LNCaP clone FGC (cell line): ENCODE measurements at regions not wholly inside any gene's neighbourhood (a gene's known extent, or its start where the extent isn't known, plus 50 kb on each side); places are given as distances from the start of the nearest gene placed in this dataset.

Experiments used
- DNase-seq: peaks from one replicate; pipeline ENCODE4 v3.0.0-alpha.2; 2011; ENCODE audit warnings: low read depth
- H3K4me3 ChIP-seq: 2 replicates; pipeline ENCODE4 v1.5.1; 2011; ENCODE audit warnings: mild to moderate bottlenecking, low read depth, low read length, control low read depth
- TF ChIP-seq, protein P1 (sequence below): IDR thresholded peaks from 2 replicates; pipeline ENCODE4 v1.5.1; 2012; ENCODE audit warnings: mild to moderate bottlenecking; ENCODE audit not compliant: control insufficient read depth, insufficient read depth; ENCODE audit errors: extremely low read depth

DNA sequence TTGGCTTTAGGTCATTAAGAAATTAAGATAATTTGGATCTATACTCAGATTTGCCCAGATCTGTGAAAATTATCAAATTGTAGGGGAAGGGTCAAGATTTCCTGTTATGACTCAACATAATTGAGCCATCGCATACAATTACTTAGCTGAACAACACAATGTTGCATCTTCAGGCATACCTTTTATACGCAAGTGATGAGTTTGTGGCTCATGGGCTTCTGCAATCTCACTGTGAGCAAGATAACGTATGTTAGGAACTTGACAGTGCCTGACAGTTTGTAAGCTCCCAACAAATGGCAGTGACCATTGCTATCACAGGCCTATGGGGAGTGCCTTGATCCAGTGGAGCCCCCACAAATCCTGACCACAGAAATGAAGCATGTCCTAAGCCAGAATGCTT, 199.7 kb downstream of the BCAT1 start:
- TF ChIP-seq, protein P1, sequence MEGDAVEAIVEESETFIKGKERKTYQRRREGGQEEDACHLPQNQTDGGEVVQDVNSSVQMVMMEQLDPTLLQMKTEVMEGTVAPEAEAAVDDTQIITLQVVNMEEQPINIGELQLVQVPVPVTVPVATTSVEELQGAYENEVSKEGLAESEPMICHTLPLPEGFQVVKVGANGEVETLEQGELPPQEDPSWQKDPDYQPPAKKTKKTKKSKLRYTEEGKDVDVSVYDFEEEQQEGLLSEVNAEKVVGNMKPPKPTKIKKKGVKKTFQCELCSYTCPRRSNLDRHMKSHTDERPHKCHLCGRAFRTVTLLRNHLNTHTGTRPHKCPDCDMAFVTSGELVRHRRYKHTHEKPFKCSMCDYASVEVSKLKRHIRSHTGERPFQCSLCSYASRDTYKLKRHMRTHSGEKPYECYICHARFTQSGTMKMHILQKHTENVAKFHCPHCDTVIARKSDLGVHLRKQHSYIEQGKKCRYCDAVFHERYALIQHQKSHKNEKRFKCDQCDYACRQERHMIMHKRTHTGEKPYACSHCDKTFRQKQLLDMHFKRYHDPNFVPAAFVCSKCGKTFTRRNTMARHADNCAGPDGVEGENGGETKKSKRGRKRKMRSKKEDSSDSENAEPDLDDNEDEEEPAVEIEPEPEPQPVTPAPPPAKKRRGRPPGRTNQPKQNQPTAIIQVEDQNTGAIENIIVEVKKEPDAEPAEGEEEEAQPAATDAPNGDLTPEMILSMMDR: no peak
- H3K4me3 ChIP-seq: no peak overlapping the region
- DNase-seq: no peak

DNA sequence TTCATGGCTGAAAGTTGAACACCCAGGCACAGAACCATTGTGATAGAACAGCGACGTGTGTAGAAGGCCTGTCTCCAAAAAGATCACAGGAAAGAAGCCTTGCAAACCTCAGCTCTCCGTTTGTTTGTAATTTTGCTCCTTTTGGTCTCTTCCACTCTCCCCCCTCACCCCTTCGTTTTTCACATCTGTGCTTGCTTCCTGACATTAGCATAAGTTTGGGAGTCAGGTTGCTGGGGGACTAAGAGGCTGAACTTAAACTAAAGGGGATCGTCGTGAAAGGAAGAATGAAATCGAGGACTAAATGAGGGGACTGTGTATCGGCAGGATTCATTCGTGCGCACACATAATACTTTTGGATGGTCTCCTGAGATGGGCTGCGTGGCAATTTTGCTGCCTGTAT, 200.6 kb downstream of the BCAT1 start:
- H3K4me3 ChIP-seq: no peak overlapping the region
- TF ChIP-seq, protein P1: no peak
- no peak for DNase-seq

DNA sequence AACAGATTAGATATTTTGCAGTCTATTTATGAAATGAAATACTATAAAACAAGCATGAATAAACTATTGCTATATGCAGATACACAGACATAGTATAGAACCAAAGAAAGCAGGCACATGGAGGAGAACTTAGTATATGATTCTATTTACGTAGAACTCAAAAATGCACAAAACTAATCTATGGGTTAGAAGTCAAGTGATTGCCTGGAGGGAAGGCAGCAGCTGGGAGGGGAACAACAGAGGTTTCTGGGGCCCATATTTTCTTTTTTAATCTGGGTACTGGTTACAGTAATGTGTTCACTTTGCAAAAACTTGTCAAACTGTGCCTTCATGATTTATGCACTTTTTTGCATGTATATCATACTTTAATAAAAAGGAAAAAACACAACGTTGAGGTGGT, 202.0 kb downstream of the BCAT1 start:
- no peak for DNase-seq
- no peak overlapping the region for H3K4me3 ChIP-seq
- TF ChIP-seq, protein P1: no peak

DNA sequence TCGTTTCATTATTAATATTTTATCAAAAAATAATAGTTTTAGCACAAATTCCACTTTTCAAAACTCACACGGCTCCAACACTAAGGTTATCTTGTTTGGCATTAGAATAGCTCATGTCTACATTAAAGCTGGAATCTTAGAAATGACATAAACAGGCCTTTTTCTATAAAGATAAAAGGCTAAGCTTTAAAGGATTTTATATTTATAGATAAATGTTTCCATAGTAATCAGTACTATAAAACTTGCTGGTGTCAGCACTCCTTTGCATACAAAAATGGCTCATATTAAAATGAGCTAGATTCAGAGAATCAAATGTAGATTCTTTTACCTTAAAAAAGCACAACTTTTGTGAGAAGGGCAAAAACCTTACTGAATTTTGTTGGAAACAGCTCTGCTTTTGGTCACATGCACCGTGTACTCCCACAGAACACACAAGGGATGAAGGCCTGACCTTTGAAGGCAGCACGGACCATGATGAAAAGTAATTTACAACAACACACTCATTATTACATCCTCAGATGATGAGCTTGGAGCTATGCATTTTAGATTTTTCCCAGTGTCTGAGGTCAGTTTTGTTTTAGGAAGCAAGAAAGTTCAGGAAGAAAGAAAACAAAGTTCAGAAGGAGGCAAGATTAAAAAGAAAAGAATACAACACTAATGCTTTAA, 202.8 kb downstream of the BCAT1 start:
- no peak for DNase-seq
- no peak overlapping the region for H3K4me3 ChIP-seq
- TF ChIP-seq, protein P1: no peak

DNA sequence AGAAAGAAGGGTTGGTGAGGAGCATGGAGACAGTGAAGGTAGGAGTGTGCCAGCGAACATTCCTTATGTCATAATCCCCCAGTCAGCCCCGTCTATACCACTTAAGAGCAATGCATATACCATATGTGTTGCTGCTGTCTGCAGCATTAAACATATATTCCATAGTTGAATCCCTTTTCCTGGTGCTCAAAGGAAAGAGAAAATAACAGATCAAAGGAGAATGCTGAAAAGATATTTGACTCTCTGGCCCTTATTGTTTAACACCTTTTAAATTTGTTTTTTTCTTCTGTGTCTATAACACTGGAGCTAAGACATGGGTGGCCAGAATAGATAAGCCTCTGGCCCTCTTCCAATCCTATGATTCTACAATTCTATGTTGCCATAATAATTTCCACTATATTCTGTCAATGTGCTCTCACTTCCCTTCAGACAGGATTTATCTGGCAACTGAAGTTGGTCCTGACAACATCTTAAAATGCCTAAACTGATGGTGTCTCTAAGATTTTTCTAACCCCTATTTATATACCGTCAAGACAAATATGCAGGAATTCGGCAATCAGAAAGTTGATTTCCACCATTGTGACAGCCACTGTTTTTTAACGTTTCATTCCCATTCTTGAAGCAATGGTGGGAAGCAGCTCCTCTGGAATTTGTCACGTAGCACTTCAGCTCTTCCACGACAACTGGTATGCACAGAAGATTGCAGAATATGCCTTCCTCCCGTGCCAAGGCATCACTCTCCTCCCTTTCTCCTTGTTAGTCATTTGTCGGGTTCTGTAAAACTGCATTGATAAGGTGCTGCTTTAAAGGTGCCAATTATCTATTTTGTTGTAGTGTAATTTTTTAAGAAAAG, 204.7 kb downstream of the BCAT1 start:
- no peak for DNase-seq
- TF ChIP-seq, protein P1: no peak
- no peak overlapping the region for H3K4me3 ChIP-seq

DNA sequence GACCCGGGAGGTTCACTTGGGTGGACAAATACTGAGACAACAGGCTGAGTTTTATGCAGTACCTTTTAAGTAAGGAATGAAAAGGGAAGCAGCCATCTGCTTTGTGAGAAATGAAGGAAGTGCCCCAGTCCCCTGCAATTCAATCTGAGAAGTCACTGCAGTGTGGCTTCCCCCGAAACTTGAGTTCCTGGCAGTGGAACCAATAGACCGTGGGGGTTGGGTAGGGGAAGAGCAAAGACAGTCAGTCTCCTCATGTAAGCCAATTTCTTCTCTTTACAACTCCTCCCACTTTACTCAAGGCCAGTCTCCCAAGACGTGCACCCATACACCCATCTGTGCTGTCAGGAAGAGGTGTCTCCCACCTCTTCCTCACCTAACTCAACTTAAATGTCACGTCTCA, 206.5 kb downstream of the BCAT1 start:
- DNase-seq: no peak
- H3K4me3 ChIP-seq: no peak overlapping the region
- TF ChIP-seq, protein P1: no peak
